Tibial nerve (tissue), 4 donors: ENCODE measurements at regions not wholly inside any gene's neighbourhood (a gene's known extent, or its start where the extent isn't known, plus 50 kb on each side); places are given as distances from the start of the nearest gene placed in this dataset.

Experiments used
- DNase-seq, 2 donors: peaks; one replicate each; pipeline ENCODE4 v3.0.0-alpha.2; 2019; ENCODE audit warnings: low spot score in 2 of 2
- H3K27ac ChIP-seq, 4 donors: fragments of 200-600 bp; sonication (generic) in 3 of 4; one replicate each; pipeline ENCODE4 v1.5.1; 2017 to 2019; ENCODE audit warnings: mild to moderate bottlenecking in 1 of 4
- H3K27me3 ChIP-seq, 2 donors: fragments of 200-600 bp; sonication (generic) in 1 of 2; one replicate each; pipeline versions ENCODE4 v1.5.1 to v1.6.0; 2017 to 2019
- H3K36me3 ChIP-seq, 3 donors: fragments of 200-600 bp; sonication (generic); one replicate each; pipeline ENCODE4 v1.5.1; 2018 to 2019
- H3K4me1 ChIP-seq, 4 donors: fragments of 200-600 bp; sonication (generic) in 3 of 4; one replicate each; pipeline ENCODE4 v1.5.1; 2017 to 2019
- H3K4me3 ChIP-seq, 4 donors: fragments of 200-600 bp; sonication (generic) in 3 of 4; one replicate each; pipeline ENCODE4 v1.5.1; 2017 to 2019; ENCODE audit warnings: mild to moderate bottlenecking in 1 of 4, moderate library complexity in 1 of 4
- H3K9me3 ChIP-seq, 4 donors: fragments of 200-600 bp; sonication (generic) in 3 of 4; one replicate each; pipeline ENCODE4 v1.5.1; 2017 to 2019
- EP300 ChIP-seq, 2 donors: sonication (generic); formaldehyde crosslinking; IDR thresholded peaks; one replicate each; pipeline ENCODE4 v1.6.1; 2017; ENCODE audit warnings: antibody characterized with exemption in 2 of 2, mild to moderate bottlenecking in 1 of 2
- POLR2A ChIP-seq, 2 donors: fragments of 450-650 bp; IDR thresholded peaks; one replicate each; pipeline ENCODE4 v1.6.1; 2017; ENCODE audit warnings: antibody characterized with exemption in 2 of 2, mild to moderate bottlenecking in 2 of 2, moderate library complexity in 2 of 2
- WGBS, 2 donors: methylation state at CpG; one replicate each; pipeline ENCODE4 v1.1.5; 2018; 5-methylcytosine and 5-hydroxymethylcytosine counted together
- TF ChIP-seq, protein P1 (sequence below), 5 experiments: fragments of 200-600 bp in 3 of 5; fragments of 450-650 bp in 2 of 5; sonication (generic) in 3 of 5; IDR thresholded peaks; one replicate each; pipeline ENCODE4 v1.5.1; 2016 to 2019; ENCODE audit warnings: antibody characterized with exemption in 5 of 5, mild to moderate bottlenecking in 3 of 5, moderate library complexity in 2 of 5

DNA sequence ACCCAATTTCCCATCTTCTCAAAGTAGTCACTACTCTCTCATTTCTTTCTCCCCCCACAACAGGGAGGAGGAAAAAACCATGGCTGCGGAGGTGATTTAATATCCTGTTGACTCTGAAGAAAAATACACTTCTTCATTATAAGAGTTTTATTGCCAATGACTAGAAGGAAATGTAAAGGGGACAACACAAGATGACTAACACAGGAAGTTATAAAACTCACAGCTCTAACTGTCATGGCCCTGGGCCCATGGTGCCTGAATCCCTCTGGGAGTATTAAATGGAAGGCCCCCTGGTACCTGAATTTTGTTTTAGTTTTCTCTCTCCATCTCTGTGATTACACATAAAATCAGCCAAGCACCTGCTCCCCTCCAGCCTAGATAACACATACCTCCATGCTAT is 352.8 kb upstream of the FAT3 start:
- DNase-seq: no peak
- Histone ChIP-seq H3K4me3 (no peak overlapping the region), H3K27me3 (no peaks in the 10 kb centered on the region), H3K9me3 (no peaks in the 10 kb centered on the region), H3K4me1 (peaks cover 0 to 10% (median 0%) of the 10 kb centered on the region in 4 donors), H3K36me3 (no peaks in the 10 kb centered on the region), H3K27ac (no peak overlapping the region)
- TF ChIP-seq, protein P1, sequence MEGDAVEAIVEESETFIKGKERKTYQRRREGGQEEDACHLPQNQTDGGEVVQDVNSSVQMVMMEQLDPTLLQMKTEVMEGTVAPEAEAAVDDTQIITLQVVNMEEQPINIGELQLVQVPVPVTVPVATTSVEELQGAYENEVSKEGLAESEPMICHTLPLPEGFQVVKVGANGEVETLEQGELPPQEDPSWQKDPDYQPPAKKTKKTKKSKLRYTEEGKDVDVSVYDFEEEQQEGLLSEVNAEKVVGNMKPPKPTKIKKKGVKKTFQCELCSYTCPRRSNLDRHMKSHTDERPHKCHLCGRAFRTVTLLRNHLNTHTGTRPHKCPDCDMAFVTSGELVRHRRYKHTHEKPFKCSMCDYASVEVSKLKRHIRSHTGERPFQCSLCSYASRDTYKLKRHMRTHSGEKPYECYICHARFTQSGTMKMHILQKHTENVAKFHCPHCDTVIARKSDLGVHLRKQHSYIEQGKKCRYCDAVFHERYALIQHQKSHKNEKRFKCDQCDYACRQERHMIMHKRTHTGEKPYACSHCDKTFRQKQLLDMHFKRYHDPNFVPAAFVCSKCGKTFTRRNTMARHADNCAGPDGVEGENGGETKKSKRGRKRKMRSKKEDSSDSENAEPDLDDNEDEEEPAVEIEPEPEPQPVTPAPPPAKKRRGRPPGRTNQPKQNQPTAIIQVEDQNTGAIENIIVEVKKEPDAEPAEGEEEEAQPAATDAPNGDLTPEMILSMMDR (IDR thresholded peaks at IDR 0.05): no peak
- TF ChIP-seq EP300 (IDR thresholded peaks at IDR 0.05) (no peak), POLR2A (IDR thresholded peaks at IDR 0.05) (no peak)
- WGBS, 2 donors: 68% methylated on average over 1 of the region's 1 CpG

DNA sequence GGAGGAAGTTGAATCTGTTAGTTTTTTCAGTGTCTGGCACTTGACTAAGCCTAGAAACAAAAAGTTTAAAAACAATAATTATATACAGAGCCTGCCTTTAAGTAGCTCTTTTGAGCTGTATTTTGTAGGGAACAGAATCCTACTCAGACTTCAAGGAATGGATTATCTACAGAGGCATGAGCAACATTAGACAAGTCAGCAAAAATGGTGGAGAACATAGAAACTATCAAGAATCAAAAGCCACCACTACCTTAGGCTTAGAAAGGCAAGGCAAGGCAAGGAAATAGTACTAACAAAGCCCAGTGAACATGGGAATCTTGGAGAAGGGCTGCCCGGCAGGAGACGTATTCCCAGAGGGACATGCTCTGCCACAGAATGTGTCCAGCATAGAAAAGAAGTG is 353.6 kb upstream of the FAT3 start:
- H3K36me3 ChIP-seq: no peaks in the 10 kb centered on the region
- no peak overlapping the region for H3K4me3 ChIP-seq
- peaks cover 0 to 10% (median 0%) of the 10 kb centered on the region in 4 donors for H3K4me1 ChIP-seq
- no peak for DNase-seq
- H3K9me3 ChIP-seq: no peaks in the 10 kb centered on the region
- no peak for TF ChIP-seq POLR2A (IDR thresholded peaks at IDR 0.05)
- TF ChIP-seq, protein P1 (IDR thresholded peaks at IDR 0.05): no peak
- TF ChIP-seq EP300 (IDR thresholded peaks at IDR 0.05): no peak
- WGBS, 2 donors: 82 to 83% methylated on average over 2 of the region's 2 CpGs
- H3K27me3 ChIP-seq: no peaks in the 10 kb centered on the region
- no peak overlapping the region for H3K27ac ChIP-seq

DNA sequence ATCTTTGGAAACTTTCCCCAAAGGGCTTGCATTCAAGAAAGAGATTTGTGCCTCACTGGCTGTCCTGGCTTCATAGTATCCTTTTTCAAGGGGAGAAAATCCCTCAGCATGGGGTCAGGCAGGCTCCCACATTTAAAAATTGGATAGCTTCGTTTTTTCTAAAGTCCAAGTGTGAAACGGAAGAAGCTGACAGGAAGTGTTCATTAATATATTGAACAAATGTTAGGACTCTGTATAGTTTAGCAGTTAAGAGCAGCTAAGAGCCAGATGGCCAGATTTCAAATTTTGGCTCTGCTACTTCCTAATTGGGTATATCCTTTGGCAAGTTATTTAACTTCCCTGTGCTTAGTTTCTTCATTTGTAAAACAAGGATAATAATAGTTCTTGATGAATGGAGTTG is 354.9 kb upstream of the FAT3 start:
- H3K4me1 ChIP-seq: peaks cover 0 to 10% (median 0%) of the 10 kb centered on the region in 4 donors
- no peaks in the 10 kb centered on the region for H3K9me3 ChIP-seq
- H3K27me3 ChIP-seq: no peaks in the 10 kb centered on the region
- TF ChIP-seq, protein P1 (IDR thresholded peaks at IDR 0.05): no peak
- TF ChIP-seq EP300 (IDR thresholded peaks at IDR 0.05): no peak
- no peak for TF ChIP-seq POLR2A (IDR thresholded peaks at IDR 0.05)
- H3K36me3 ChIP-seq: no peaks in the 10 kb centered on the region
- no peak for DNase-seq
- H3K27ac ChIP-seq: no peak overlapping the region
- 22 to 26% methylated on average over 2 of the region's 2 CpGs for WGBS, 2 donors
- no peak overlapping the region for H3K4me3 ChIP-seq

DNA sequence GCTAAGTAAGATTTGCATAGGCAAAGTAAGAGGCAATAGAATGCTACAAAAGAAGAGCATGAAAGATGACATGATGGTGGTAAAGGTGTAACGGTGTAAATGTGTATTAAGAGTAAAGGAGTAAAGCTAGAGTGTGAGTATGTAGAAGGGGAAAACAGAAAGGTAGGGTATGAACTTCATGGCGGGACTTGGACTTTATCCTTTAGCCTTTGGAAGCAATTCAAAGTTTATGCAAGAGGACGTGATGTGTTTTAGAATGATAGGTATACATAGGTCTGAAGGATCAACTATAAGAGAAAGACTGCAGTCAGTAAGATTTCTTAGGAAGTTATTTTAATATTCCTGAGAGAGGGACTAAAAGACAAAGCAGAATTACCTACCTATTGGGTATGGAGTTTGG is 358.0 kb upstream of the FAT3 start:
- H3K27me3 ChIP-seq: no peaks in the 10 kb centered on the region
- peaks cover 0 to 10% (median 0%) of the 10 kb centered on the region in 4 donors for H3K4me1 ChIP-seq
- no peak overlapping the region for H3K27ac ChIP-seq
- TF ChIP-seq EP300 (IDR thresholded peaks at IDR 0.05) (no peak), POLR2A (IDR thresholded peaks at IDR 0.05) (no peak)
- TF ChIP-seq, protein P1 (IDR thresholded peaks at IDR 0.05): no peak
- H3K9me3 ChIP-seq: no peaks in the 10 kb centered on the region
- no peaks in the 10 kb centered on the region for H3K36me3 ChIP-seq
- 69 to 84% methylated on average over 3 of the region's 3 CpGs for WGBS, 2 donors
- DNase-seq: no peak
- H3K4me3 ChIP-seq: no peak overlapping the region

DNA sequence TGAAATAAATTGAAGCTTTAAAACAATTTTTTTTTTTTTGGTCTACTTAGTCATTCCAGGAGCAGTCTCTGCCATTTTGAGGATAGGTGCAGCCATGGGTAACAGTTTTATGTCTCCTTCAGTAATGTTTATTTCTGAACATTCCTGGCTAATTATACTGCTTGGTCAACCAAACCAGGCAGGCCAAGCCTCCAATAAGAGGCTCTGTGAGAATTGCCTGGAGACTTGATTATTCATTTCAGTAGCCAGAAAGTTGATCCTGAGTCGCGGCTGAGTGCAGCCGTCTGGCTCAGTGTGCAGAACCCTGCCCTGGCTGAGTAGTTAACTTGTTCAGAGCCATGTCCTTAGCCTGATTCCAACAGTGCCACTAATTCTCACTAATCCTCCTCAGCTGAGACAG is 364.0 kb upstream of the FAT3 start:
- no peaks in the 10 kb centered on the region for H3K36me3 ChIP-seq
- TF ChIP-seq, protein P1 (IDR thresholded peaks at IDR 0.05): no peak
- TF ChIP-seq EP300 (IDR thresholded peaks at IDR 0.05) (no peak), POLR2A (IDR thresholded peaks at IDR 0.05) (no peak)
- no peaks in the 10 kb centered on the region for H3K4me1 ChIP-seq
- no peak overlapping the region for H3K4me3 ChIP-seq
- DNase-seq: no peak
- 29 to 49% methylated on average over 3 of the region's 3 CpGs for WGBS, 2 donors
- no peak overlapping the region for H3K27ac ChIP-seq
- H3K27me3 ChIP-seq: no peaks in the 10 kb centered on the region
- no peaks in the 10 kb centered on the region for H3K9me3 ChIP-seq
